ENCODE measurements at regions not wholly inside any gene's neighbourhood (a gene's known extent, or its start where the extent isn't known, plus 50 kb on each side); places are given as distances from the start of the nearest gene placed in this dataset.

GRCh38 chr1:222415441-222415840, 132.5 kb downstream of the HHIPL2 start:
- TF ChIP-seq, protein P1, sequence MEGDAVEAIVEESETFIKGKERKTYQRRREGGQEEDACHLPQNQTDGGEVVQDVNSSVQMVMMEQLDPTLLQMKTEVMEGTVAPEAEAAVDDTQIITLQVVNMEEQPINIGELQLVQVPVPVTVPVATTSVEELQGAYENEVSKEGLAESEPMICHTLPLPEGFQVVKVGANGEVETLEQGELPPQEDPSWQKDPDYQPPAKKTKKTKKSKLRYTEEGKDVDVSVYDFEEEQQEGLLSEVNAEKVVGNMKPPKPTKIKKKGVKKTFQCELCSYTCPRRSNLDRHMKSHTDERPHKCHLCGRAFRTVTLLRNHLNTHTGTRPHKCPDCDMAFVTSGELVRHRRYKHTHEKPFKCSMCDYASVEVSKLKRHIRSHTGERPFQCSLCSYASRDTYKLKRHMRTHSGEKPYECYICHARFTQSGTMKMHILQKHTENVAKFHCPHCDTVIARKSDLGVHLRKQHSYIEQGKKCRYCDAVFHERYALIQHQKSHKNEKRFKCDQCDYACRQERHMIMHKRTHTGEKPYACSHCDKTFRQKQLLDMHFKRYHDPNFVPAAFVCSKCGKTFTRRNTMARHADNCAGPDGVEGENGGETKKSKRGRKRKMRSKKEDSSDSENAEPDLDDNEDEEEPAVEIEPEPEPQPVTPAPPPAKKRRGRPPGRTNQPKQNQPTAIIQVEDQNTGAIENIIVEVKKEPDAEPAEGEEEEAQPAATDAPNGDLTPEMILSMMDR (IDR thresholded peaks at IDR 0.05; ENCODE audit: low read length): no peak
- TF ChIP-seq EZH2 (optimal IDR thresholded peaks at IDR 0.05; ENCODE audit: low read depth, low read length) (no peak), EZH2phosphoT487 (IDR thresholded peaks at IDR 0.05; ENCODE audit: low read length) (no peak)
